DMS 273 (cell line): ENCODE measurements at regions not wholly inside any gene's neighbourhood (a gene's known extent, or its start where the extent isn't known, plus 50 kb on each side); places are given as distances from the start of the nearest gene placed in this dataset.
A peak's percentile ranks its signal among the peaks of the same experiment; 100 is the strongest.

ENCODE experiments used
- DNase-seq: peaks from one replicate; lab custom pipeline; 2025; ENCODE audit not compliant: unreplicated experiment; lab: John Stamatoyannopoulos, UW

DNA sequence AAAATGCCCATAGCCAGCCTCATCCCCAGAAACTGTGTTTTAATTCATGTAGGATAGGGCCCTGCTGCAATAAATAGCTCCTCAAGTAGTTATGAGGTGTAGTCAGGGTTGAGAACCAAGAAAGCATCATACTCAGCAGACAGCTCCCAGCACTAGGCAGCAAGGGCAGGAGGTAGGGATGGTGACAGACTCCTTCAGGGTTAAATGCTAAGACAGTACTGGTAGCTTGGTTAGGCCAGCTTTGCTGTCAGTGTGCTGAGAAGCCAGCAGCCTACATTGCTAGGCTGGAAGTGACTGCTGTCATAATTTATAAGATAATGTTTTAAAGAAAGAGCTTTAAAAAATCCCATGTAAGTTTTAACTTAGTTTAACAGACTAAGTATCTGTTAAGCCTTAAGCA lies 113.9 kb upstream of the IMMP2L start:
- no peak for DNase-seq

DNA sequence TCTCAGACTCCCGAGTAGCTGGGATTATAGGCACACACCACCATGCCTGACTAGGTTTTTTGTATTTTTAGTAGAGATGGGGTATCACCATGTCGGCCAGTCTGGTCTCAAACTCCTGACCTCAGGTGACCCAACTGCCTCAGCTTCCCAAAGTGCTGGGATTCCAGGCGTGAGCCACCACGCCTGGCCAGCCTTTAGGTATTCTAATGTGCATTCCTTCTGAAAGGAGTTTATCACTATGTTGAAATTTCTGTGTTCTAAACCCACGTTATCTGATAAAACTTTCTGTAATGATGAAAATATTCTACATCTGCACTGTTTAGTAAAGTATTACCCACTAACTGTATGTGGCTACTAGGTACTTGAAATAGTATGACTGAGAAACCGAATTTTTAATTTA lies 110.6 kb upstream of the IMMP2L start:
- DNase-seq = no peak

DNA sequence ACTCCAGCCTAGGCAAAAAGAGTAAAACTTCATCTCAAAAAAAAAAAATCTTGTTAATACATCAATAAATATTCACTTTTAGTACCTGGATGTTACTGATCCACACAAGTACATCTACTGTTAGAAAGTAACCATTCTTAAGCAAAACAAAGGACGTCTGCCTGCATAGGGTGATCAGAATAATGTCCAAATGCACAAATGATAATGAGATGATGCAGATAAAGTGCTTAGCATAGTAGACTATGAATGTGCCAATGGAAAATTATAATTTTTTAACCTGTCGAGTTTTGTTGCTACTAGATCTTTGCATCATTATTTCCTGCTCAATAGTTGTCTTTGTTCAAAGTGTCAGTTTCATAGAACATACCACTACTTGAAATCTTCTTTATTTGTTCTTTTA lies 109.6 kb upstream of the IMMP2L start:
- DNase-seq = no peak

DNA sequence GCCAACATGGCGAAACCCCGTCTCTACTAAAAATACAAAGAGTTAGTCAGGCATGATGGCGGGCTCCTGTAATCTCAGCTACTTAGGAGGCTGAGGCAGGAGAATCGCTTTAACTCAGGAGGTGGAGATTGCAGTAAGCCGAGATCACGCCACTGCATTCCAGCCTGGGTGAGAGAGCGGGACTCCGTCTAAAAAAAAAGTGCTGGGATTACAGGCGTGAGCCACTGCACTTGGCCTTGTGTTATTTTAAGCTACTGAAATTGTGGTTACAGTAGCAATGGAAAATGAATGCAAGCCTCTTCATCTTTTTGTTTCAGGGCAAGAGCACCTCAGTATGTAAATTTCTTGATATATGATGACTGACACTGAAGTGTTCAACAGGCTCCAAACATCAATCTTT lies 106.4 kb upstream of the IMMP2L start:
- no peak for DNase-seq

DNA sequence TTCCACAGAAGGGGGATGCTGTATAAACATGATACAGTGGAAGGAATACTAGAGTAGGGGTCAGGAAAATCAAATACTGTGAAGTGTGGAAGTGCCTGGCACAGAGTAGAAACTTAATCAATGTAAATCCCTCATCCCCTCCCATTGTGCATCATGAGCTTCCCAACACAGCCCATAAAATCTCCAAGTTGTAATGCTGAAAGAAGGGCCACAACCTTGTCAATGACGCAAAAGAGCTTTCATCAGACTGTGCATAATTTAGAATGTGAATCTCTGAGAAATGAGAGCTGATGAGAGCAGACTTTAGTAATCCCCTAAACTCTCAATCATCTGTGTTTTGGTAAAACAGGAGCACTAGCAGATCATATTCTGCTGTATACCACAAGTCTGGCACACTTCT lies 105.2 kb upstream of the IMMP2L start:
- DNase-seq = no peak

DNA sequence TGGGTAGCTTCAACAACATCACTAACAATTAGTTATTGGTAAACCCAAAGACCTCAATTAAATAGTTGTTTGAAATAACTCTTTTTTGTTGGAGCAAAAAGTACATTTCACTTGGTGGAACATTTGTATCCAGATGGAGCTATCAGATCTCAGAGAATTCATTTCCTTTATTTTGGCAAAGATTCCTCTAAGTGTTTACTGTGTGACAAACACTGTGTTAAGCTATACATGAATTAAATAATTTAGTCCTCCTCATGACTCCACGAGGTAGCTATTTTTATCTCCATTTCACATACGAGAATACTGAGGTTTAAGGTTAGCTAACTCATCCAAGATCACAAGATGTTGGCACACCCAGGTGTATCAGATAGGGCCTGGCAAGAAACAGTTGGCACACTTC lies 104.0 kb upstream of the IMMP2L start:
- no peak for DNase-seq

DNA sequence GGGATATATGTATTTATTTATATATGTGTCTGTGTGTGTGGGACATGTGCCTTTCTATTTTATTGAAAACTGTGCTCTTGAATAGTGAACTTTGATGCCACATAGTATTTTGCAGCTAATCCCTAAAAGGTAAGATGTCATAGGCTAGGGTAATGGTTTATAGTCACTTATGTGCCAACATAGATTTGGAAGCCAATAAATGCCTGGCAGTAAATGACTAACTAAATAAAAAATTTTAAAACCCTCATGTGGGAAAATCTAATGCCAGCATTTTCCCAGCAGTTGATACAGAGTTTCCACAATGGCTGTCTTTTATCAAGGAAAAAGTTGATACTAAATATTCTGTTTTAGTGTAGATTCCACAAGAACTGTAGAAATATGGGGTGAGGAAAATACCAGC lies 101.5 kb upstream of the IMMP2L start:
- DNase-seq = no peak

DNA sequence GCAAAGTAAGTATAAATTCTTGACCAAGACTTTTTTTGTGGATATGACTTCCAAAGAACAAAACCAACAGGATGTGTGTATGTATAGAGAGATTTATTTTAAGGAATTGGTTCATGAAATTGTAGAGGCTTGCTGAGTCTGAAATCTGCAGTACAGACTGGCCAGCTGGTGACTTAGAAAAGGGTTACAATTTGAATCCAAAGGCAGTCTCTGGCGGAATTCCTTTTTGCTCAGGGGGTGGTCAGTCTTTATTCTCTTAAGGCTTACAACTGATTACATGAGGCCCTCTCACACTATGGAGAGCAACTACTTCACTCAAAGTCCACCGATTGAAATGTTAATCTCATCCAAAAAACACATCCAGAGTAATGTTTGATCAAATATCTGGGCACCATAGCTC lies 100.1 kb upstream of the IMMP2L start:
- DNase-seq = no peak

DNA sequence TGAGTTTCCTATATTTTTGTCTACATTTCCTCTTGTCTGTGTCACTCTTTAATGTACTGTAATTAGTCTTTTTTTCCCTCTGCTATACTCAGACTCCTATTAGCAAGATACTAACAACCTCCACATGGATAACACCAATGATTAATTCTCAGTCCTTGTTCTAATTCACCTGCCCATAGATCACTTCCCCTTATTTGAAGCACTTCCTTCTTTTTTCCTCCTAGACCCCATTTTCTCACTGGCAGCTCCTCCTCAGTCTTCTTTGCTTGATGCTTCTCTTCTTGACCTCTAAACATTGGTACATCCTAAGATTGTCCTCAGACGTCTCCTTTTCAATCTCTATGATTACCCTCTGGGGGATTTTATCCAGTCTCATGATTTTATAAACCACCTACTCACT lies 98.2 kb upstream of the IMMP2L start:
- DNase-seq = no peak

DNA sequence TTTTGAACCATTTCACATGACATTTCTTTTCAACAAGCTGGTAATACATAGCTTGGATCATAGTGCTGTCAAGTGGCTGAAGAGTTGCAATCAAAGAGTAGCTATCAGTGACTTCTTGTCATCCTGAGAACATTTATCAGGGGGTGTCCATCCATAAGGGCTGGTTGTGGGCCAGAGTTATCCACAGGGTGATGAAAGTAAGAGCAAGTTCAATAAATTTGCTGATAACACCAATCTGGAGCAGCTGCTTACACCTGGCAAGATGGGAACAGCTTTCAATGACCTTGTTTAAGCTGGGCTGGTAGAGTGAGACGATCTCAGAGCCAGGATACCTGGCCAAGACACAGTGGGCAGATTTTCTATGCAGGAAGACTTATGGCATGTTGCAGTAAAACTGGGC lies 96.3 kb upstream of the IMMP2L start:
- no peak for DNase-seq

DNA sequence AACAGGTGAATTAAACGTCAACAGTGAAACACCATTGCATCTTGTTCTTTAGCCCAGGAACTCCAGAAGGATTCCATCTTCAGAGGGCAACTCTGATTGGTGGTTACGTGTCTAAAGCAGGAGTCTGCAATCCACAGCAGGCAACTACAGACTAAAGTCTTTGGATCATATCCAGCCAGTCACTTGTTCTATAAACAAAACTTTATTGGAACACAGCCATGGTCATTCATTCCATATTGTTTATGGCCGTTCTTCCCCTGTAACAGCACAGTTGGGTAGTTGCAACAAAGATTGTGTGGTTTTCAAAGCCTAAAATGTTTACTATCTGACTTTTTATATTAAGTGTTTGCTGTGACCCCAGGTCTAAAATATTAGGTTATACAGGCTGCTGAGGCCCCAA lies 94.7 kb upstream of the IMMP2L start:
- DNase-seq = no peak

DNA sequence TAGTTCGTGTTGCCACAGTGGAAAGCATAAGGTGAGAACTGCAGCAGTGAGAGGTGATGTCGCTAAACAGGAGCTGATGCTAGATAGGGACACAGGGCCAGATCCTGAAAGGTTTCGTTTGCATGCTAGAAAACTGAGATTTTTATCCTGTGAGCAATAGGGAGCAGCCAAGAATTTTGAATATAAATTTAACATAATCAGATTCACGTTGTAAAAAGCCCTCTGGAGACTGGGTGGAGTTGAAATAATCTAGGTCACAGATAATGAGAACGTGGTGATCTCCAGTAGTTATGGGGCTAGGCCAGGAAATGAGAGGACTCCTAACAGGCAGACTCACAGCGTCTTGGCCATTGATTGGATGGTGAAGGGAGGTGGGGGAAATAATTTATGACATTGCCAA lies 92.1 kb upstream of the IMMP2L start:
- no peak for DNase-seq

DNA sequence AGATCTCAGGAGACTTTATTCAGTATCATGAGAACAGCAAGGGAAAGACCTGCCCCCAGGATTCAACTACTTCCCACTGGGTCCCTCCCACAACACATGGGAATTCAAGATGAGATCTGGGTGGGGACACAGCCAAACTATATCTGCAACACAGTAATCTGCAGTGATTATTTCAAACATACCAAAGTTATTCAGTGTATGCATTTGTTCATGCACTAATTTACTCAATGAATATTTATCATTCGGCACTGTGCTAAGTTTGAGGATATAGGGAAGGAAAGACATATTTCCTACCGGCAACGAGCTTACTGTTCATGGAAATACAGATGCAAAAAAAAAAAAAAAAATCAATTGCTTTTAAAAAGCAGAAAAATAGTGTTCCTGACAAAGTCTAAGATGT lies 91.6 kb upstream of the IMMP2L start:
- no peak for DNase-seq

DNA sequence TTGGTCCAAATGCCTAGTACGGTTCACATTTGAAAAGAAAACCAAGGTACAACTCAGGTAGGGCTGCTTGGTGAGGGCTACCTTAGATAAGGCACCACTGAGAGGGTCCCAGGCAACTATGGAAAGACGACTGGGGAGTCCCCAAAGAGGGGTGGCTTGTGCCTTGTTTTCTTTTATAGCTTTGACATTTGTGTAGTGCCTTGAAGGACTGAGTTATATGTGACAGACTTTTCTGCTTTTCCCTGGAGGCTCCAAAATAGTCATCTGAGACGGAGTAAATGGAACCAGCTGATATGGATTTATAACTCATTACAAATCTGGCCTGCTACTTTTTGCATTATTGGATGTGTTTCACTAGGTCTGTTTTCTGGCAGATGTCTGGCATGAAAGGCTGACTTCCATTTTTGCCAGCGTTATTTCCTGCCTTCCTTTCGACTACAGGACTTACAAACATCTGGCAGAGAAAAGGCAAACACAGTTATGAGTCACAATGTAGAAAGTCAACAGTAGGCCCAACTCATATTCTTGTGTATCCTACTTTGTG lies 88.2 kb upstream of the IMMP2L start:
- peak; percentile 78 for DNase-seq

DNA sequence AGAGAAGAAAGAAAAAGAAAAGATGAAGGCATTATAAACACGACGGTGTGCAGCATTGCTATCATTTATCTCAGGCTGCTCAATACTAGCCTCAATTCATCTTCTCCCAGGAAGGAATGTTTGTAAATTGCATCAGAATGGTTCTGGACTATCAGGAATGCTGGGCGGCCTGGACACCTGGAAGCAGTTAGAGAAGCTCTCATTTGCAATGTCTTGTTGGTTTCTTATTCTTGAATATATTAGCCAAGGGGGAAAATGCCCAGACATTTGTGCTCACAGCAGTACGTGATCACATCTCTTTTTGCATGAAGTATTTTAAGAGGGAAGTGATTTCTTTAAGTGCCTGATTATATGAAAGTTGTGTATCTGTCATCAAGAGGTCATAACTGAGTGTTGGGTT lies 85.6 kb upstream of the IMMP2L start:
- no peak for DNase-seq

DNA sequence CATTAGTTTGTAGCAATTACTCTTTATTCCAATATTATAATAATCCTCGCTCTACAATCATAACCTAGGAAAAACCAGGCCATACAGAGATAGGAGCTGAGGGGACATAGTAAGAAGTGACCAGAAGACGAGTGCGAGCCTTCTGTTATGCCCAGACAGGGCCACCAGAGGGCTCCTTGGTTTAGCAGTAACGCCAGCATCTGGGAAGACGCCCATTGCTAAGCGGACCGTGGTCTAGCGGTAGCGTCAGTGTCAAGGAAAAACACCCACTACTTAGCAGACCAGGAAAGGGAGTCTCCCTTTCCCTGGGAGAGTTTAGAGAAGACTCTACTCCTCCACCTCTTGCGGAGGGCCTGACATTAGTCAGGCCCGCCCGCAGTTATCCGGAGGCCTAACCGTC lies 82.3 kb upstream of the IMMP2L start:
- peak; percentile 43 for DNase-seq

DNA sequence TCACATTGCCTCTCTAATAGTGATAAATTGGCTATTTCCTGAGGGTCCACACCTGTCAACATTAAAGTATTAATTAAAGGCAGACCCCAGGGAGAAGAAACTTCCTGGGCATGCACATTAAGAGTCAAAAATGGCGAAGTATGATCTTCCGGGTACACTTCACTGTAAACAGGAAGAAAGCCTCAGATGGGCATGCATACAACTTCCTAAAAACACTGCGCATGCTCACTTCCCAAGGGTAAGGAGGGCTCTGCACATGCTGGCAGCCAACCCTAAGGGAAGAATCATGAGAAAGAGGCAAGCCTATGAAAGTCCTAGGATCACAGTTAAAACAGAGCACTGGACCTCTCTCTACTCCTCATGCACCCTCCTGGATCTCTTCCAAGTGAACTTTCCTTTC lies 80.1 kb upstream of the IMMP2L start:
- DNase-seq = no peak

DNA sequence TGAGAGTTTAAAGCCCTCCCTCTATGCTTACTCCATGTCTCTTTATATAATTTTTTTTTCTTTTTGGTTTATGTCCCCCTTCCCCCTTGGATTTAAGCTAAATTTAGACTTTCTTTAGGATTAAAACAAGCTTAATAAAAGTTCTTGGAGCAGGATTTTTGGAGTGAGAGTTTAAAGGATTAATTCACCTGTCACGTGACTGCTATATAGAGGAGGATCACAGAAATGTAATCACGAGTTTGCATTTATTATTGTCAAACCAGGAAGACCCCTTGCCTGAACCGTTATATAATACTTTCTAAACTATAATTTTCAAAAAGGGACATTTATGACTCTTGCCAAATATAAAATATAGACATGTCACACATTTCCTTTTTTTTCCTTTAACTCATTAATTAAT lies 78.1 kb upstream of the IMMP2L start:
- no peak for DNase-seq

DNA sequence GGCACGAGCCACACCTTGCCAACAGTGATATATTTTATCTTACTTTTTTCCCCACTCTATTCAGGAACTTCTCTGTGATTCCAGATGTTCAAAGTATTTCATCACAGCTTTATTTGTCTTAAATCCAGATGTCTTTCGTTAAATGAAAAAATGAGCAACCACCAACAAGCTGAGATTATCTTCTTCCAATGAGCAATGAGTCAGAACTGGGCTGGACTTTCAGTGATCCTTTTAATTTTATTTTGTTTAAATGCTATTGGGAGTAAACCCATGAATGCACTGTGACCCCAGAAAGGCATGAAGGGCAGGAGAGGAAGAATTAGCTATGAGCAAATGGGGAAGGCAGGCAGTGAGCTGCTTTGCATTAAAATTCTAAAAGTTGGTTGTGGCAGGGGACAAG lies 77.6 kb upstream of the IMMP2L start:
- no peak for DNase-seq

DNA sequence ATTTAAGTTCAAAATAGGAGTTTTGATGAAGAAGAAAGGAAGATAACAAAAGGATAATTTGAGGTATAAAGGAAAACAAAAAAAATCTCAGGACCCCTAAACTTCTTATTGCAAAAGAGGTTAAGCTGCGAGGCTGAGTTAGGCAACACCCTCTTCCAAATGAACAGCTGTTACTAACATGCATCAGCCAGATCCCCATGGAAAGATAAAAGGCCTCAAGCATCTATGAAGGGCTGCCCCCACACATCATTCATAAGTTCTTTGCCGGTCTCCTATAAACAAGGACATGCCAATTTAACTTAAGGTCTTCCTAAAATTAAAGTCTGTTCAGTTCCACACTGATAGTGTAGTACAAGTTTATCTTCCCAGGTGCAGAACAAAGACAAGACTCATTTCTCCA lies 75.8 kb upstream of the IMMP2L start:
- DNase-seq = peak; percentile 59

DNA sequence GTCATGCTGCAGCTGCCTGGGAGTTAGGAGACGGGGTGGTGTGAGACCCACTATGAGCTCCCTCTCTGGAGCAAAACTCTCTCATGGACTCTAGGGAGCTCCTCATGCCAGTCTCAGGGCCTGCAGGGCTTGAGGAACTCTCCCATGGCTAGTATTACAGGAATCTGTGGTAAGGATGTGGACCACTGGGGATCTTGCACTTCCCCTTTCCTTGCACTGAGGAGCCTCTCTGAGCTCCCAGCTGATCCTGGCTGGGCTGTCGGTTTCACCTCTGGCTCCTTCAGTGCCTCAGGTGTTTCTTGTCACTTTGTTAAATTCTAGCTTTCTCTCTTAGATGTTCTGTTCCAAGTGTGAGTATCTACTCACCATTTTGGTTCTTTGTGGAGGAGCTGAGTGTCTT lies 71.6 kb upstream of the IMMP2L start:
- DNase-seq = no peak

DNA sequence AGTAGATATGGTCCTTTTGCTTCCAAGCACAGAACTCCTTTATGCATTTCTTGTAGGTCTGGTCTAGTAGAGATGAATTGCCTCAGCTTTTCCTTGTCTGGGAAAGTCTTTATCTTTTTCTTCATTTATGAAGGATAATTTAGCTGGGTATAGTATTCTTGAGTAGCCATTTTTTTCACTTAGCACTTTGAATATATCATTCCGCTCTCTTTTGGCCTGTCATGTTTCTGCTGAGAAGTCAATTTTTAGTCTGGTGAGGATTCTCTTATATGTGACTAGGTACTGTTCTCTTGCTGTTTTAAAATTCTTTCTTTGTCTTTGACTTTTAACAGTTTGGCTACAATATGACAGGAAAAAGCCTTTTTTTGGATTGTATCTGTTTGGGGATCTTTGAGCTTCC lies 68.6 kb upstream of the IMMP2L start:
- DNase-seq = no peak

DNA sequence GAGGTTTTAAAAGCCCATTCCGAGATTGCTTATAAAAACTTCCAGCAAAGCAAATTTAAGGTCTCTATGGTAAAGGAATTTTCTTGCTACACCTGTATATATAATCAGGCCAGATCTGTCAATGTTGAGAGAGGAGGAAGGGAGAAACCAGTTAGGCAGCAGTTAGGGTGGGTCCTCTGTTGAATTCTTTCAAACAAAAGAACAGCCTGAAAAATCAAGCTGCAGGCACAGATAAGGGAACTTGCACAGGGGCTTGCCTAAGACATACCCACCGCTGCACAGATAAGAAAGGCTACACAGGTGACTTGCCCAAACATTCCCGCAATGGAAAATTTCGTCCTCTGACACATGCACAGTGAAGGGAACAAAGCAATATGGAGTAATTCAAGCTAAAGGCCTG lies 59.8 kb upstream of the IMMP2L start:
- no peak for DNase-seq
